Pancreas (tissue), 10 donors: ENCODE measurements at regions not wholly inside any gene's neighbourhood (a gene's known extent, or its start where the extent isn't known, plus 50 kb on each side); places are given as distances from the start of the nearest gene placed in this dataset.

Experiments
- ATAC-seq, 4 donors: fragments of 200-7000 bp; cut with Tn5 transposase; one replicate each; pipeline versions ENCODE4 v1.8.0 to v1.9.1; 2020; ENCODE audit warnings: mild to moderate bottlenecking in 4 of 4, moderate library complexity in 4 of 4
- DNase-seq, 6 donors: peaks; one replicate each; pipeline ENCODE4 v3.0.0-alpha.2; 2020
- FAIRE-seq: peaks from 2 replicates; lab custom pipeline; 2012; peaks lifted over from hg19 to GRCh38; lab: Jason Lieb, UNC
- H3K27ac ChIP-seq, 4 donors: fragments of 200-600 bp; sonication (generic); 1 replicate in 3 of 4; 2 replicates in 1 of 4; pipeline versions ENCODE4 v1.5.0 to v1.8.0; 2020
- H3K27me3 ChIP-seq, 4 donors: fragments of 200-600 bp; one replicate each; pipeline ENCODE4 v1.8.0; 2021
- H3K36me3 ChIP-seq, 3 donors: fragments of 200-600 bp; sonication (generic) in 1 of 3; one replicate each; pipeline versions ENCODE4 v1.5.0 to v1.8.0; 2020 to 2021
- H3K4me1 ChIP-seq, 3 donors: fragments of 200-600 bp; one replicate each; pipeline ENCODE4 v1.8.0; 2021
- H3K4me3 ChIP-seq, 4 donors: fragments of 200-600 bp; sonication (generic) in 2 of 4; one replicate each; pipeline versions ENCODE4 v1.5.0 to v1.8.0; 2020 to 2021
- H3K9me3 ChIP-seq, 4 donors: fragments of 200-600 bp; one replicate each; pipeline ENCODE4 v1.8.0; 2021
- WGBS, 2 donors: extraction: QIAGEN DNeasy Blood & Tissue Kit; methylation state at CpG; one replicate each; pipeline ENCODE4 v1.1.7; 2013; 5-methylcytosine and 5-hydroxymethylcytosine counted together
- intact Hi-C, 3 donors: fragments of 100-400 bp; cut with DNase I; formaldehyde crosslinking; loops; one replicate each; pipeline versions ENCODE4 v1.11.1 to v1.14.2; 2022
- TF ChIP-seq, protein P1 (sequence below), 4 donors: fragments of 200-600 bp; sonication (generic) in 3 of 4; IDR thresholded peaks; one replicate each; pipeline versions ENCODE4 v1.5.0 to v1.8.0; 2021; ENCODE audit warnings: antibody characterized with exemption in 4 of 4
- donor health status: healthy with polysubstance abuse.
- donor health status: DM: no; HTN: no; CAD: no; lungs with moderate emphysema.
- donor health status: DM: no; HTN: no; CAD: no.
- donor health status: control.
- donor health status: control.
- donor health status: Bipolar disorder and iron deficiency.
- donor health status: DM: yes; HTN: yes; CAD: no.
- donor health status: DM: no; HTN: no; CAD: no.
- donor health status: DM: no; HTN: no; CAD: no.
- donor health status: DM: yes; HTN: yes; CAD: no.

DNA sequence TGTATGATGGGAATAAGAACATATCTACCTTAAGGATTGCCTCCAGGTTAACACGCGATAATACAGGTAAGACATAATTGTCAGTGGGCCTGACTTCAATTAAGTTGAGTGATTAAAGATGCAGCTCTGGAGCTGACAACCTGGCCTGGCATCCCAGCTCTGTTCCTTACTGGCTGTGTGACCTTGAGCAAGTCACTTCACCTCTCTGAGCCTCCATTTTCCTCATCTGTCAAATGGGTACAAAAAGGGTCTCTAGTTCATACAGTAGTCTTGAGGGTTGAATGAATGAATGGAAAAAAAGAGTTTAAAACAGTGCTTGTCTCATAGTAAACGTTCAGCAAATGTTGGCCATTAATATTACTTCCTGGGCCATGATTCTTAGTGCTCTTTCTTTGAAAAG, 213.9 kb downstream of the PHETA1 start:
- no peak for DNase-seq
- no peak for FAIRE-seq
- Histone ChIP-seq H3K27ac (no peak overlapping the region), H3K9me3 (no peaks in the 10 kb centered on the region), H3K36me3 (no peaks in the 10 kb centered on the region), H3K4me1 (no peaks in the 10 kb centered on the region), H3K4me3 (no peak overlapping the region), H3K27me3 (no peaks in the 10 kb centered on the region)
- 70 to 75% methylated on average over 3 of the region's 3 CpGs for WGBS, 2 donors
- TF ChIP-seq, protein P1, sequence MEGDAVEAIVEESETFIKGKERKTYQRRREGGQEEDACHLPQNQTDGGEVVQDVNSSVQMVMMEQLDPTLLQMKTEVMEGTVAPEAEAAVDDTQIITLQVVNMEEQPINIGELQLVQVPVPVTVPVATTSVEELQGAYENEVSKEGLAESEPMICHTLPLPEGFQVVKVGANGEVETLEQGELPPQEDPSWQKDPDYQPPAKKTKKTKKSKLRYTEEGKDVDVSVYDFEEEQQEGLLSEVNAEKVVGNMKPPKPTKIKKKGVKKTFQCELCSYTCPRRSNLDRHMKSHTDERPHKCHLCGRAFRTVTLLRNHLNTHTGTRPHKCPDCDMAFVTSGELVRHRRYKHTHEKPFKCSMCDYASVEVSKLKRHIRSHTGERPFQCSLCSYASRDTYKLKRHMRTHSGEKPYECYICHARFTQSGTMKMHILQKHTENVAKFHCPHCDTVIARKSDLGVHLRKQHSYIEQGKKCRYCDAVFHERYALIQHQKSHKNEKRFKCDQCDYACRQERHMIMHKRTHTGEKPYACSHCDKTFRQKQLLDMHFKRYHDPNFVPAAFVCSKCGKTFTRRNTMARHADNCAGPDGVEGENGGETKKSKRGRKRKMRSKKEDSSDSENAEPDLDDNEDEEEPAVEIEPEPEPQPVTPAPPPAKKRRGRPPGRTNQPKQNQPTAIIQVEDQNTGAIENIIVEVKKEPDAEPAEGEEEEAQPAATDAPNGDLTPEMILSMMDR (IDR thresholded peaks at IDR 0.05): no peak
- no peak for ATAC-seq
- intact Hi-C loops: no loop called here

DNA sequence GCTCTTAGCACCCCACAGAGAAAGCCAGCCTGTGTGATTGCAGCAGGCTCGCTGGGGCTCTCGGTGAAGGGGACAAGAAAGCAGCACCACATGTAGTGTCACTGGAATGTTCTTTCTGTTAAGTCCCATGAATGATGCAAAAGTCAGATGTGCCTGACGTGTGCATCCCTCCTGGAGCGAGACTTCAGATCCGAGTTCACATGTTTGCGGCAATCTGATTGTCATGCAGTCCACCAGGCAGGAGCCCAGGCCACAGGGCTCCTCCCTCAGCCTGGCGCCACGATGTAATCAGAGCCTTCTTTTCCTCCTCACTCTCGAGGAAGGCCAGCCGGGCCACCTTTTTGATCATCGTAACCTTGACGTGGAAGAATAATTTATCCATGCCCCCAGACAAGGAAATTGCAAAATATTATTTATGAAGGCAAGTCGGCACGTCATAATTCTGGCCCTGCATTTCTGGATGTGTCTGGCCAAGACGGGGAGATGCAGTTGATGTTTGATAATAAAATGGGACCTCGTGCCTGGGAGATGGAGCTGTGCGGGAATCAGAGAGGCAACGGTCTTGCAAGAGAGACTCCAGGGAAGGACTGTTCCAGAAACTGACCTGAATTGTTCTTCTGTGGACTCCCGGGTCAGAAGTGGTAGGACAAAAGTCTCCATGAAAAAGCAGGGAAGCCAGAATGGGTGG, 214.6 kb downstream of the PHETA1 start:
- 40 to 43% methylated on average over 19 of the region's 19 CpGs for WGBS, 2 donors
- Histone ChIP-seq H3K27ac (no peak overlapping the region), H3K27me3 (no peaks in the 10 kb centered on the region), H3K9me3 (no peaks in the 10 kb centered on the region), H3K4me1 (no peaks in the 10 kb centered on the region), H3K4me3 (no peak overlapping the region), H3K36me3 (no peaks in the 10 kb centered on the region)
- FAIRE-seq (no peak), DNase-seq (no peak), ATAC-seq (no peak)
- intact Hi-C loops: no loop called here
- TF ChIP-seq, protein P1 (IDR thresholded peaks at IDR 0.05): no peak

DNA sequence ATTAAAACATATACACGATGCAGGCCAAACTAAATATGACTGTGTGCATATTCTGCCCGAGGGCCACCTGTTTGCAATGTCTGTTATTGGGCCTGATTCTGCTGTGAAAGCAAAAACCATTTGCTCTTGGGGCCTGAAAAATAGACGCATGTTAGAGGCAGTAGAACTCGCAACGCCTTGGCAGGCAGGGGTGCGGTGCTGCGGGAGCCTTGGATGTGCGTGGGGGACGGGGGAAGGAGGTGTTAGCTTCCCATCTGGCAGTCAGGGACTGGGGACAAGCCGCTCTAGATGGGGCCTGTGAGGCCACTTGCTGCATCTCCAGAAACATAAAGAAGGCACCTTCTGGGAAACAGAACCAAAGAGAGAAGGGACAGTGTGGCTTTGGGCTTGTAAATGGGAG, 216.3 kb downstream of the PHETA1 start:
- intact Hi-C loops: no loop called here
- FAIRE-seq (no peak), ATAC-seq (no peak), DNase-seq (no peak)
- no peaks in the 10 kb centered on the region for H3K27me3 ChIP-seq
- H3K4me3 ChIP-seq: no peak overlapping the region
- H3K36me3 ChIP-seq: no peaks in the 10 kb centered on the region
- whole genome bisulfite sequencing, 2 donors: 89 to 91% methylated on average over 10 of the region's 10 CpGs
- TF ChIP-seq, protein P1 (IDR thresholded peaks at IDR 0.05): no peak
- H3K9me3 ChIP-seq: no peaks in the 10 kb centered on the region
- H3K4me1 ChIP-seq: no peaks in the 10 kb centered on the region
- H3K27ac ChIP-seq: no peak overlapping the region

DNA sequence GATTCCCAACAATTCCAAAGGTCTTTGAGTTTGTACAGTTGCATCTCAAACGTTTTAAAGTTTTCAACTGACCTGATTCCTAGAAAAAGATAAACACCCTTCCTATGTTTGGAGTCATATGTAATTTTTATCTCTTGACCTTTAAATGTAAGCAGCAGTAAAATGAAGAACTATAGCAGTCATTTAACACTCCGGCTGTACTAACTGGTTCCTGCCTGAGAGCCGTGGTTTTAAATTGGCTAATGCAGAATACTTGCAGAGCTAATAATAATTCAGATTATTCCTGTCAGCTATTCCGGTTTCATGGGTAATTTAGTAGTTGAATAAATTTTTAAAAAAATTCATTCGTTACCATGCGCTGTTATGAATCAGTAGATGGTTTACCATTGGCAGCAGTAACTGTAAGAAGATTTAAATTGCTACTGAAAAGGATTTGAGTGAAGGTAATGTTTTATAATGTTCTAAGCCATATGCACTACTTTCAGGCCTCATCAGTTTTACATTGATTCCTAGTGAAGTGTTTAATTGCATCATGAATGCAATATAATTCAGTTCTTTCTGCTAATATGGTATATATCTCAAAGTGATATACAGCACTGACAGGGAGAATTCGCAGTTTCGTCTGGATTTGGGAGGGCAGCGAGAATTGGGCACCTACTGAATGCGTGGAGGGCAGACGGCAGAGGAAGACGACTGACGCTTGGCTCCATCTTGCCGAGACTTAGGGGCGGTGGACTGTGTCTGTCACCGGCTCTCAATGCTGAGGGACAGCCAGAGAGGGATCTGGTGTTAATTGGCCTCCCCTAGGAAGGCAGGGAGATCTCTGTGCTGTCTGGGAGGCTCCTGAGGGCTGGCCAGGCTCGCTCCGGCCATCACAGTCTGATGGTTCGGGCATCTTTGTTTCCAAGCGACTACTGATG, 217.7 kb downstream of the PHETA1 start:
- Histone ChIP-seq H3K4me1 (no peaks in the 10 kb centered on the region), H3K36me3 (no peaks in the 10 kb centered on the region), H3K27me3 (no peaks in the 10 kb centered on the region), H3K9me3 (no peaks in the 10 kb centered on the region), H3K4me3 (no peak overlapping the region), H3K27ac (no peak overlapping the region)
- no peak for ATAC-seq
- no peak for DNase-seq
- intact Hi-C loops: no loop called here
- WGBS, 2 donors: 74 to 77% methylated on average over 20 of the region's 20 CpGs
- TF ChIP-seq, protein P1 (IDR thresholded peaks at IDR 0.05): no peak
- no peak for FAIRE-seq
